ENCODE measurements at regions not wholly inside any gene's neighbourhood (a gene's known extent, or its start where the extent isn't known, plus 50 kb on each side); places are given as distances from the start of the nearest gene placed in this dataset.
"Not testable (repeated sequence)": the region's sequence is repeated elsewhere in the genome, so short reads cannot be mapped to it uniquely, and the experiment has no call there.

GRCh38 chr3:118538187-118538586 lies 496.5 kb downstream of the IGSF11 start:
- CTCF ChIA-PET = no interaction called here
- no peak overlapping the region for H3K27ac Mint-ChIP-seq (ENCODE audit: unreplicated experiment)
- peaks cover 10% of the 10 kb centered on the region for H3K4me1 Mint-ChIP-seq (ENCODE audit: low read depth, unreplicated experiment)
- no peak overlapping the region for H3K4me3 Mint-ChIP-seq (ENCODE audit: low read depth, unreplicated experiment)
- H3K36me3 Mint-ChIP-seq (ENCODE audit: insufficient read depth, unreplicated experiment) = no peaks in the 10 kb centered on the region
- intact Hi-C loops (cut with micrococcal nuclease; ENCODE audit: unreplicated experiment) = no loop called here
- H3K27me3 Mint-ChIP-seq (ENCODE audit: unreplicated experiment) = no peaks in the 10 kb centered on the region
- BruUV-seq (replicated peaks) = no TSS peak
- H3K9me3 Mint-ChIP-seq (ENCODE audit: low read depth, unreplicated experiment) = peaks cover 3% of the 10 kb centered on the region
- no peak for DNase-seq
- TF ChIP-seq CTCF (IDR thresholded peaks at IDR 0.05; ENCODE audit: unreplicated experiment) = no peak

DNA sequence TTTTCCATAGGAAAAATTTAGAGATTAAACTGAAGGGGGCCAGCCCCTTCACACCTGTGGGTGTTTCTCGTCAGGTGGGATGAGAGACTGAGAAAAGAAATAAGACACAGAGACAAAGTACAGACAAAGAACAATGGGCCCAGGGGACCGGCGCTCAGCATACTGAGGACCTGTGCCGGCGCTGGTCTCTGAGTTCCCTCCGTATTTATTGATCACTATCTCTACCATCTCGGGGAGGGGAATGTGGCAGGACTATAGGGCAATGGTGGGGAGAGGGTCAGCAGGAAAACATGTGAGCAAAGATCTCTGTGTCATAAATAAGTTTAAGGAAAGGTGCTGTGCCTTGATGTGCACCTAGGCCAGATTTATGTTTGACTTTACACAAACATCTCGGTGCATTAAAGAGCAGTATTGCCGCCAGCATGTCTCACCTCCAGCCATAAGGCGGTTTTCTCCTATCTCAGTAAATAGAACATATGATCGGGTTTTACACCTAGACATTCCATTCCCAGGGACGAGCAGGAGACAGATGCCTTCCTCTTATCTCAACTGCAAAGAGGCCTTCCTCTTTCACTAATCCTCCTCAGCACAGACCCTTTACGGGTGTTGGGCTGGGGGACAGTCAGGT lies 494.7 kb downstream of the IGSF11 start:
- H3K27me3 Mint-ChIP-seq (ENCODE audit: unreplicated experiment); H3K27ac Mint-ChIP-seq (ENCODE audit: unreplicated experiment); intact Hi-C loops (cut with micrococcal nuclease; ENCODE audit: unreplicated experiment); H3K36me3 Mint-ChIP-seq (ENCODE audit: insufficient read depth, unreplicated experiment); H3K4me3 Mint-ChIP-seq (ENCODE audit: low read depth, unreplicated experiment); DNase-seq; CTCF ChIA-PET; BruUV-seq (replicated peaks); H3K9me3 Mint-ChIP-seq (ENCODE audit: low read depth, unreplicated experiment): not testable (repeated sequence)
- H3K4me1 Mint-ChIP-seq (ENCODE audit: low read depth, unreplicated experiment) = peaks cover 26% of the 10 kb centered on the region

- intact Hi-C loops (cut with micrococcal nuclease; ENCODE audit: unreplicated experiment); BruUV-seq (replicated peaks); DNase-seq; H3K9me3 Mint-ChIP-seq (ENCODE audit: low read depth, unreplicated experiment); CTCF ChIA-PET; H3K27me3 Mint-ChIP-seq (ENCODE audit: unreplicated experiment); H3K4me3 Mint-ChIP-seq (ENCODE audit: low read depth, unreplicated experiment); H3K27ac Mint-ChIP-seq (ENCODE audit: unreplicated experiment); H3K36me3 Mint-ChIP-seq (ENCODE audit: insufficient read depth, unreplicated experiment): not testable (repeated sequence)
- peaks cover 31% of the 10 kb centered on the region for H3K4me1 Mint-ChIP-seq (ENCODE audit: low read depth, unreplicated experiment)
Measured at GRCh38 chr3:118540448-118540821, 494.2 kb downstream of the IGSF11 start.

DNA sequence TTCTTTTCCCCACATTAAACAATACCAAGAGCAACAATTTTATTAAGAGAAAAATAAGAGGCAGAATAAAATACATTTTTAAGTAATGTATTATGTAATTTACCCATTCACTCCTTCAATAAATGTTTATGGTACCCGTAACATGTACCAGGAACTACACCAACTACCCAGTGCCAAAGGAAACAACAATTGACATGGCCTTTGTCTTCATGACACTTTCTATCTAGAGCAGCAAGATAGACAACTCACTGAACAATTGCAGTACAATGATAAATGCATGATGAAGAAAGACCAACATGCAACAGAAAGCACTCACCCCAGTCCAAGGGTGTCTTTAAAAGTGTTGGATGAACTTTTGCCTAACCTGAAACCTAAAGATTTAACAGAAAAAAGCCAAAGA lies 493.8 kb downstream of the IGSF11 start:
- no peak overlapping the region for H3K27ac Mint-ChIP-seq (ENCODE audit: unreplicated experiment)
- no TSS peak for BruUV-seq (replicated peaks)
- TF ChIP-seq CTCF (IDR thresholded peaks at IDR 0.05; ENCODE audit: unreplicated experiment) = no peak
- no peaks in the 10 kb centered on the region for H3K27me3 Mint-ChIP-seq (ENCODE audit: unreplicated experiment)
- CTCF ChIA-PET = no interaction called here
- peaks cover 35% of the 10 kb centered on the region for H3K4me1 Mint-ChIP-seq (ENCODE audit: low read depth, unreplicated experiment)
- peaks cover 7% of the 10 kb centered on the region for H3K9me3 Mint-ChIP-seq (ENCODE audit: low read depth, unreplicated experiment)
- intact Hi-C loops (cut with micrococcal nuclease; ENCODE audit: unreplicated experiment) = no loop called here
- no peak overlapping the region for H3K4me3 Mint-ChIP-seq (ENCODE audit: low read depth, unreplicated experiment)
- no peaks in the 10 kb centered on the region for H3K36me3 Mint-ChIP-seq (ENCODE audit: insufficient read depth, unreplicated experiment)
- no peak for DNase-seq

GRCh38 chr3:118541796-118542195 lies 492.9 kb downstream of the IGSF11 start:
- Mint-ChIP-seq H3K4me1 (ENCODE audit: low read depth, unreplicated experiment) (peaks cover 35% of the 10 kb centered on the region), H3K9me3 (ENCODE audit: low read depth, unreplicated experiment) (peaks cover 7% of the 10 kb centered on the region), H3K36me3 (ENCODE audit: insufficient read depth, unreplicated experiment) (no peaks in the 10 kb centered on the region), H3K4me3 (ENCODE audit: low read depth, unreplicated experiment) (no peak overlapping the region), H3K27ac (ENCODE audit: unreplicated experiment) (no peak overlapping the region), H3K27me3 (ENCODE audit: unreplicated experiment) (no peaks in the 10 kb centered on the region)
- intact Hi-C loops (cut with micrococcal nuclease; ENCODE audit: unreplicated experiment) = no loop called here
- BruUV-seq (replicated peaks) = no TSS peak
- CTCF ChIA-PET = interaction anchor here (0.6 kb wide), 1 partner anchor 456 kb away, joined by 3 read pairs; no protein-coding TSS in a partner anchor
- TF ChIP-seq CTCF (IDR thresholded peaks at IDR 0.05; ENCODE audit: unreplicated experiment) = no peak
- no peak for DNase-seq
